K562 (cell line): ENCODE measurements at regions not wholly inside any gene's neighbourhood (a gene's known extent, or its start where the extent isn't known, plus 50 kb on each side); places are given as distances from the start of the nearest gene placed in this dataset.

Source experiments
- ATAC-seq: fragments of 200-7000 bp; cut with Tn5 transposase; 3 replicates; pipeline ENCODE4 v1.9.1; 2020; ENCODE audit warnings: moderate library complexity
- BruUV-seq: library from RNA; stranded (reverse); fragments of 400-500 nt; replicated peaks from 2 replicates; lab custom pipeline; 2021; lab: Mats Ljungman, UMichigan
- CTCF ChIA-PET: fragments of 300-600 bp; formaldehyde crosslinking; extraction: SDS; loops from one replicate; lab custom pipeline; 2021; ENCODE audit warnings: low intra/inter-chr PET ratio; lab: Yijun Ruan, JAX
- POLR2A ChIA-PET: fragments of 300-600, 350-650 bp; sonication (Branson Sonifier 250); formaldehyde crosslinking; extraction: SDS; loops from one replicate; lab custom pipeline; 2021; ENCODE audit warnings: antibody characterized with exemption, inconsistent platforms; lab: Yijun Ruan, JAX
- DNase-seq, 4 experiments: peaks; one replicate each; pipeline versions ENCODE4 v3.0.0 to v3.0.0-alpha.2; 2011 to 2018; ENCODE audit warnings: low spot score in 3 of 4, mixed read lengths in 3 of 4; ENCODE audit errors: extremely low read depth in 1 of 4
- FAIRE-seq: peaks from 2 replicates; lab custom pipeline; 2011; peaks lifted over from hg19 to GRCh38; lab: Jason Lieb, UNC
- H2AFZ ChIP-seq: 2 replicates; pipeline ENCODE4 v1.6.0; 2011; ENCODE audit warnings: low read depth, low read length, control low read depth, inconsistent platforms
- H3K27ac ChIP-seq: fragments of 200-600 bp; 3 replicates; pipeline ENCODE4 v1.8.0; 2011; ENCODE audit warnings: low read depth, mild to moderate bottlenecking, control low read depth, inconsistent platforms, low read length, moderate library complexity, mixed read lengths; ENCODE audit errors: extremely low read depth
- H3K27me3 ChIP-seq, 2 experiments: fragments of 300-600 bp in 1 of 2; 2 replicates in 1 of 2; 3 replicates in 1 of 2; pipeline versions ENCODE4 v1.6.0 to v1.8.0; 2011; ENCODE audit warnings: inconsistent platforms in 2 of 2, low read length in 2 of 2, mild to moderate bottlenecking in 1 of 2, mixed read lengths in 1 of 2, moderate library complexity in 1 of 2; ENCODE audit not compliant: control insufficient read depth in 2 of 2, insufficient read depth in 2 of 2
- H3K36me3 ChIP-seq: fragments of 300-600 bp; 3 replicates; pipeline ENCODE4 v1.8.0; 2011; ENCODE audit warnings: mild to moderate bottlenecking, low read length, inconsistent platforms; ENCODE audit not compliant: control insufficient read depth, insufficient read depth
- H3K4me1 ChIP-seq, 2 experiments: fragments of 200-600 bp in 1 of 2; replicated peaks in 1 of 2; 2 replicates in 1 of 2; 3 replicates in 1 of 2; pipeline versions ENCODE4 v1.5.1 to v1.8.0; 2011; ENCODE audit warnings: inconsistent platforms in 2 of 2, low read length in 2 of 2, mild to moderate bottlenecking in 1 of 2, mixed read lengths in 1 of 2, moderate library complexity in 1 of 2; ENCODE audit not compliant: control insufficient read depth in 2 of 2, insufficient read depth in 2 of 2
- H3K4me2 ChIP-seq: 2 replicates; pipeline ENCODE4 v1.6.1; 2011; ENCODE audit warnings: low read length, control low read depth, inconsistent platforms, mixed read lengths; ENCODE audit not compliant: insufficient read depth
- H3K4me3 ChIP-seq: fragments of 200-600 bp; sonication (generic), shearing (Covaris generic); 2 replicates; pipeline ENCODE4 v1.5.1; 2016; ENCODE audit warnings: control low read depth, inconsistent platforms
- H3K79me2 ChIP-seq: fragments of 200-600 bp; 3 replicates; pipeline ENCODE4 v1.8.0; 2011; ENCODE audit warnings: low read length, inconsistent platforms; ENCODE audit not compliant: control insufficient read depth, insufficient read depth
- H3K9ac ChIP-seq, 2 experiments: 2 replicates each; pipeline versions ENCODE4 v1.6.0 to v1.6.1; 2011; ENCODE audit warnings: low read depth in 2 of 2, low read length in 2 of 2, control low read depth in 1 of 2, inconsistent platforms in 1 of 2, mild to moderate bottlenecking in 1 of 2, mixed read lengths in 1 of 2; ENCODE audit not compliant: insufficient read depth in 1 of 2
- H3K9me1 ChIP-seq: one replicate; pipeline ENCODE4 v1.6.0; 2011; ENCODE audit warnings: inconsistent platforms, mild to moderate bottlenecking, low read length, moderate library complexity; ENCODE audit not compliant: control insufficient read depth, insufficient read depth
- H3K9me3 ChIP-seq: replicated peaks from 2 replicates; pipeline ENCODE4 v1.5.1; 2011; ENCODE audit warnings: low read depth, low read length, inconsistent platforms; ENCODE audit not compliant: control insufficient read depth, insufficient read depth
- H4K20me1 ChIP-seq: replicated peaks from 2 replicates; pipeline ENCODE4 v1.6.1; 2011; ENCODE audit warnings: low read length, inconsistent platforms, mixed read lengths; ENCODE audit not compliant: control insufficient read depth, insufficient read depth
- CEBPG ChIP-seq, 3 experiments: fragments of 200-800 bp in 1 of 3; sonication (Bioruptor generic) in 1 of 3; sonication (generic) in 1 of 3; formaldehyde crosslinking in 1 of 3; IDR thresholded peaks in 2 of 3; conservative IDR thresholded peaks in 1 of 3; 2 replicates each; pipeline versions ENCODE4 v1.6.1 to v1.8.0; 2016 to 2022; ENCODE audit warnings: missing compliant biosample characterization in 2 of 3, missing genetic modification characterization in 2 of 3, mild to moderate bottlenecking in 1 of 3, missing genetic modification reagents in 1 of 3
- KDM4B ChIP-seq, 2 experiments: fragments of 450-650 bp in 1 of 2; sonication (generic) in 1 of 2; IDR thresholded peaks; 2 replicates each; pipeline ENCODE4 v1.6.1; 2016 to 2017; ENCODE audit warnings: borderline replicate concordance in 2 of 2, antibody characterized with exemption in 1 of 2, low read depth in 1 of 2, mild to moderate bottlenecking in 1 of 2
- in situ Hi-C: fragments of 300-500 bp; cut with MboI; formaldehyde crosslinking; loops from 4 replicates; pipeline ENCODE4 v1.15.0; 2018; ENCODE audit warnings: inconsistent platforms, mixed read lengths
- intact Hi-C: fragments of 100-400 bp; cut with micrococcal nuclease; formaldehyde crosslinking; loops from 2 replicates; pipeline ENCODE4 v1.14.2; 2022
- TF ChIP-seq, protein P1 (sequence below), 2 experiments: fragments of 450-650 bp in 1 of 2; sonication (generic) in 1 of 2; formaldehyde crosslinking in 1 of 2; IDR thresholded peaks in 1 of 2; conservative IDR thresholded peaks in 1 of 2; 2 replicates each; pipeline versions ENCODE4 v1.6.1 to v1.8.1; 2016 to 2023; ENCODE audit warnings: mild to moderate bottlenecking in 2 of 2, moderate library complexity in 2 of 2, inconsistent platforms in 1 of 2, missing genetic modification reagents in 1 of 2

DNA sequence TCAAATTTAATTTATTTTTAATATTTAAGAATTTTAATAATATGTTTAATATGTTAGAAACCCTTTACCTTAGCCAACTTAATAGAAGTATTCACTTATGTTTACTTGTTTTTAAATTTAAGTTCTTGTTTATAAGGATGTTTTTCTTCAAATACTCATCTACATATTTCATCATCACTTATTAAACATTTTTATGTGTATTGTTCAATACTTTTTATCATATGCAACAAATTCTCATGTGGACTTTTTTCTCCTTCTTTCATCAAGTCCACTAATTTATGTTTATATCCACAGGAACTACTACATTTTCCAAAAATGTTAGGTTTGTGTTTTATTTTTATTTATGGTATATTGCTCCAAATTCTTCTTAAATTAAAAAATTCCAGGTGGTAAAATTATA is 2113.1 kb upstream of the RAG2 start:
- FAIRE-seq (no peak), DNase-seq (no peak), ATAC-seq (no peak)
- CTCF ChIA-PET = no interaction called here
- Histone ChIP-seq H3K79me2 (no peaks in the 10 kb centered on the region), H3K36me3 (no peaks in the 10 kb centered on the region), H4K20me1 (no peaks in the 10 kb centered on the region), H3K4me2 (no peak overlapping the region), H3K9me1 (no peaks in the 10 kb centered on the region), H3K9ac (no peak overlapping the region), H3K27ac (no peak overlapping the region), H3K4me3 (no peak overlapping the region), H3K9me3 (no peaks in the 10 kb centered on the region), H3K4me1 (peaks cover 0 to 12% of the 10 kb centered on the region in 2 experiments; a peak in 2 of 5 replicates), H3K27me3 (no peaks in the 10 kb centered on the region), H2AFZ (0 out of 2 replicates have a peak overlapping the region, but pooled peaks have one; percentile 90)
- BruUV-seq = no TSS peak
- TF ChIP-seq, protein P1, sequence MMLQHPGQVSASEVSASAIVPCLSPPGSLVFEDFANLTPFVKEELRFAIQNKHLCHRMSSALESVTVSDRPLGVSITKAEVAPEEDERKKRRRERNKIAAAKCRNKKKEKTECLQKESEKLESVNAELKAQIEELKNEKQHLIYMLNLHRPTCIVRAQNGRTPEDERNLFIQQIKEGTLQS (IDR thresholded peaks at IDR 0.05) = peak; percentile 71
- TF ChIP-seq, protein P1 (CRISPR knock-in tag; conservative IDR thresholded peaks at IDR 0.05) = no peak
- no peak for TF ChIP-seq KDM4B (IDR thresholded peaks at IDR 0.05; ENCODE audit: borderline replicate concordance in 2 of 2, low read depth in 1 of 2)
- TF ChIP-seq CEBPG (CRISPR knock-in tag; IDR thresholded peaks at IDR 0.05) = no peak
- peak in 1 of 2 experiments; percentile 55; a peak in 2 of 4 replicates for TF ChIP-seq CEBPG (tag; conservative IDR thresholded peaks at IDR 0.05 in 1 of 2, IDR thresholded peaks at IDR 0.05 in 1 of 2)
- intact Hi-C loops (no loop called here), in situ Hi-C loops (no loop called here)
- POLR2A ChIA-PET = no interaction called here
